Keratinocyte (primary cell): ENCODE measurements at regions not wholly inside any gene's neighbourhood (a gene's known extent, or its start where the extent isn't known, plus 50 kb on each side); places are given as distances from the start of the nearest gene placed in this dataset.

Source experiments
- EZH2 ChIP-seq: IDR thresholded peaks from one replicate; pipeline ENCODE4 v1.6.1; 2012; ENCODE audit warnings: inconsistent platforms, mild to moderate bottlenecking, low read length, moderate library complexity
- TF ChIP-seq, protein P1 (sequence below), 3 experiments: IDR thresholded peaks in 1 of 3; conservative IDR thresholded peaks in 1 of 3; optimal IDR thresholded peaks in 1 of 3; 2 replicates in 2 of 3; 3 replicates in 1 of 3; pipeline versions ENCODE3 to v1.5.1; 2011; ENCODE audit warnings: low read length in 3 of 3, mild to moderate bottlenecking in 3 of 3, moderate library complexity in 2 of 3, control low read depth in 1 of 3, inconsistent platforms in 1 of 3; ENCODE audit not compliant: insufficient read depth in 2 of 3; ENCODE audit errors: extremely low read depth in 1 of 3

DNA sequence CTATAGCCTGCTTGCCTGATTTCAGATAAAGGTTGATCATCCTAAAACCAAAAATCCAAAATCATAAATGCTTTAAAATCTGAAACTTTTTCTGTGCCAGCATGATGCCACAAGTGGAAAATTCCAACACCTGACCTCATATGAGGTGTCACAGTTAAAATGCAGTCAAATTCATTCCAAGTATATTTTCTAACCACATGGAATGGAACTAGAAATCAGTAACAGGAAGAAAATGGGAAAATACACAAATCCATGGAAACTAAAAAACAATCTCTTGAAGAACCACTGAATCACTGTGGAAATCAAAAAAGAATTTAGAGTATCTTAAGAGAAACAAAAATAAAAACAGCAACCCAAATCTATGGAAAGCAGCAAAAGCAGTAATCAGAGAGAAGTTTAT is 297.5 kb upstream of the COX7C start:
- TF ChIP-seq, protein P1, sequence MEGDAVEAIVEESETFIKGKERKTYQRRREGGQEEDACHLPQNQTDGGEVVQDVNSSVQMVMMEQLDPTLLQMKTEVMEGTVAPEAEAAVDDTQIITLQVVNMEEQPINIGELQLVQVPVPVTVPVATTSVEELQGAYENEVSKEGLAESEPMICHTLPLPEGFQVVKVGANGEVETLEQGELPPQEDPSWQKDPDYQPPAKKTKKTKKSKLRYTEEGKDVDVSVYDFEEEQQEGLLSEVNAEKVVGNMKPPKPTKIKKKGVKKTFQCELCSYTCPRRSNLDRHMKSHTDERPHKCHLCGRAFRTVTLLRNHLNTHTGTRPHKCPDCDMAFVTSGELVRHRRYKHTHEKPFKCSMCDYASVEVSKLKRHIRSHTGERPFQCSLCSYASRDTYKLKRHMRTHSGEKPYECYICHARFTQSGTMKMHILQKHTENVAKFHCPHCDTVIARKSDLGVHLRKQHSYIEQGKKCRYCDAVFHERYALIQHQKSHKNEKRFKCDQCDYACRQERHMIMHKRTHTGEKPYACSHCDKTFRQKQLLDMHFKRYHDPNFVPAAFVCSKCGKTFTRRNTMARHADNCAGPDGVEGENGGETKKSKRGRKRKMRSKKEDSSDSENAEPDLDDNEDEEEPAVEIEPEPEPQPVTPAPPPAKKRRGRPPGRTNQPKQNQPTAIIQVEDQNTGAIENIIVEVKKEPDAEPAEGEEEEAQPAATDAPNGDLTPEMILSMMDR (optimal IDR thresholded peaks at IDR 0.05 in 1 of 3, IDR thresholded peaks at IDR 0.05 in 1 of 3, conservative IDR thresholded peaks at IDR 0.05 in 1 of 3; ENCODE audit: extremely low read depth in 1 of 3, insufficient read depth in 2 of 3, low read length in 3 of 3) = no peak
- no peak for TF ChIP-seq EZH2
